GM12864 (cell line): ENCODE measurements at regions not wholly inside any gene's neighbourhood (a gene's known extent, or its start where the extent isn't known, plus 50 kb on each side); places are given as distances from the start of the nearest gene placed in this dataset.

Experiments
- DNase-seq: peaks from one replicate; pipeline ENCODE4 v3.0.0-alpha.2; 2011; ENCODE audit warnings: low read depth
- H3K4me3 ChIP-seq: 2 replicates; pipeline ENCODE4 v1.5.1; 2011; ENCODE audit warnings: mild to moderate bottlenecking, low read depth, low read length, control low read depth
- TF ChIP-seq, protein P1 (sequence below): IDR thresholded peaks from 2 replicates; pipeline ENCODE4 v1.5.1; 2011; ENCODE audit warnings: low read depth, mild to moderate bottlenecking, moderate library complexity, low read length, control low read depth, inconsistent platforms; ENCODE audit errors: missing control alignments

DNA sequence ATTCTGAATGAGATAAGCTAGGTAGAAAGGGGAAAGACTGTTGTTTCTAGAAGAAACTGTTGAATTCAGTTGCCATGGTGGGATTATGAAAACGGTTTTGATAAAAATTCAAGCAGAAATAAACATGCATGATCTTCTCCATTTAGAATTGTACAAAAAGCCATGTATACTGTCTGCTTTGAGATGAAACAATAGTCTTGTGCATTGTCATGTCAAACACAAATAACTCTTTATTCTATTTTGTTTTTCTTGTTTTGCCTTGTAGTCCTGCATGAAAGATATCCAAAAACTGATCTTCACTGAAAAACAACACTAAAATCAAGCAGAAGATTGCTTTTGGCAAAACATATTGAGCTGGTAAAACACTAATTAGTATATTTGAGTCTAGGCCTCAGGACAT, 659.9 kb downstream of the LTN1 start:
- TF ChIP-seq, protein P1, sequence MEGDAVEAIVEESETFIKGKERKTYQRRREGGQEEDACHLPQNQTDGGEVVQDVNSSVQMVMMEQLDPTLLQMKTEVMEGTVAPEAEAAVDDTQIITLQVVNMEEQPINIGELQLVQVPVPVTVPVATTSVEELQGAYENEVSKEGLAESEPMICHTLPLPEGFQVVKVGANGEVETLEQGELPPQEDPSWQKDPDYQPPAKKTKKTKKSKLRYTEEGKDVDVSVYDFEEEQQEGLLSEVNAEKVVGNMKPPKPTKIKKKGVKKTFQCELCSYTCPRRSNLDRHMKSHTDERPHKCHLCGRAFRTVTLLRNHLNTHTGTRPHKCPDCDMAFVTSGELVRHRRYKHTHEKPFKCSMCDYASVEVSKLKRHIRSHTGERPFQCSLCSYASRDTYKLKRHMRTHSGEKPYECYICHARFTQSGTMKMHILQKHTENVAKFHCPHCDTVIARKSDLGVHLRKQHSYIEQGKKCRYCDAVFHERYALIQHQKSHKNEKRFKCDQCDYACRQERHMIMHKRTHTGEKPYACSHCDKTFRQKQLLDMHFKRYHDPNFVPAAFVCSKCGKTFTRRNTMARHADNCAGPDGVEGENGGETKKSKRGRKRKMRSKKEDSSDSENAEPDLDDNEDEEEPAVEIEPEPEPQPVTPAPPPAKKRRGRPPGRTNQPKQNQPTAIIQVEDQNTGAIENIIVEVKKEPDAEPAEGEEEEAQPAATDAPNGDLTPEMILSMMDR: no peak
- no peak for DNase-seq
- H3K4me3 ChIP-seq: no peak overlapping the region

DNA sequence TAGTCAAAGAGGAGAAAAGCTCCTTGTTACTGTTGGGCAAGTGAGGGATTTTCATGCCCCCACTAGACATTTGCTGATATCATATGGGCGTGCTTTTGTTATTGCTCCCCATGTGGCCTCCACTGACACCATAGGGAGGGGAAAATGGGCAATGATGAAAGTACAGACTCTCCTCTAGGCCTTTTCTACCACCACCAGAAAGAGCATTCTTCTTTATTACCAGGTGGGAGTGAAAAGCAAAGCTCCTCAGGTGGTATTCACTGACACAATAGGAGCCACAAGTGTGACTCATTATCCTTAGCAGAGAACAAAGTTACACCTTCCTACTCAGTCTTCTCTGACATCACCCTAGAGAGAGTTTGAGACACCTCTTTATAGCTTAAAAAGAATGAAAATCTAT, 667.1 kb downstream of the LTN1 start:
- TF ChIP-seq, protein P1: no peak
- no peak overlapping the region for H3K4me3 ChIP-seq
- DNase-seq: no peak

DNA sequence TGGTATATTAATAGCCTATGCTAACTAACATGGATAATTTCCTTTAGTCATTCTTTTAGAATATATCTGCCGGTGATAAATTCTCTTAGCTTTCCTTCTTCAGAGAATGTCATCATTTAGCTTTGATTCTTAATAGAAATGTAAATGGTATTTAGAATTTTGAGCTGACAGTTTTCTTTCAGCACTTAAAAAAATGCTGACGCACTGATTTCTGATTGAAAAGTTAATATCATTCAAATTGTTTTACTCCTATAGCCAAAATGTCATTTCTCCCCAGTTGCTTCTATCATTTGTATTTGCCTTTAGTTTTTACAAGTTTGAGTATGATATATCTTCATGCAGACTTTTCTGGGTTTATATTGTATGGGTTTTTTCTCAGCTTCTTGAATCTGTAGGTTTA, 668.0 kb downstream of the LTN1 start:
- H3K4me3 ChIP-seq: no peak overlapping the region
- DNase-seq: no peak
- TF ChIP-seq, protein P1: no peak

DNA sequence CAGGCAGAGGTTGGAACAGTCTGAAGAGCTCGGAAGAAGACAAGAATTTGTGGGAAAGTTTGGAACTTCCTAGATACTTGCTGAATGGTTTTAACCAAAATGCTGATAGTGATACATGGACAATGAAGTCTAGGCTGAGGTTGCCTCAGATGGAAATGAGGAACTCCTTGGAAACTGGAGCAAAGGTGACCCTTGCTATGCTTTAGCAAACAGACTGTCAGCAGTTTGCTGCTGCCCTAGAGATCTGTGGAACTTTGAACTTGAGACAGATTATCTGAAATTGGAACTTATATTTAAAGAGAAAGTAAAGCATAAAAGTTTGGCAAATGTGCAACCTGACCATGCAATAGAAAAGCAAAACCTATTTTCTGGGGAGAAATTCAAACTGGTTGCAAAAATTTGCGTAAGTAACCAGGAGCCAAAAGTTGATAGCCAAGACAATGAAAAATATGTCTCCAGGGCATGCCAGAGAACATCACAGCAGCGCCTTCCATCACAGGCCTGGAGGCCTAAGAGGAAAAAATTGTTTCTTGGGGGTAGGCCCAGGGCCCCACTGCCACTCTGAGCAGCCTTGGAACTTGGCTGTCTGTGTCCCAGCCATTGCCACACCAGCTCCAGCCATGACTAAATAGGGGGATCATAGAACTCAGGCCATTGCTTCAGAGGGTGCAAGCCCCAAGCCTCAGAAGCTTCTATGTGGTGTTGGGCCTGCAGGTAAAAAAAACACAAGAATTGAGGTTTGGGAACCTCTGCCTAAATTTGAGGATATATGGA, 675.3 kb downstream of the LTN1 start:
- no peak overlapping the region for H3K4me3 ChIP-seq
- no peak for DNase-seq
- TF ChIP-seq, protein P1: no peak

DNA sequence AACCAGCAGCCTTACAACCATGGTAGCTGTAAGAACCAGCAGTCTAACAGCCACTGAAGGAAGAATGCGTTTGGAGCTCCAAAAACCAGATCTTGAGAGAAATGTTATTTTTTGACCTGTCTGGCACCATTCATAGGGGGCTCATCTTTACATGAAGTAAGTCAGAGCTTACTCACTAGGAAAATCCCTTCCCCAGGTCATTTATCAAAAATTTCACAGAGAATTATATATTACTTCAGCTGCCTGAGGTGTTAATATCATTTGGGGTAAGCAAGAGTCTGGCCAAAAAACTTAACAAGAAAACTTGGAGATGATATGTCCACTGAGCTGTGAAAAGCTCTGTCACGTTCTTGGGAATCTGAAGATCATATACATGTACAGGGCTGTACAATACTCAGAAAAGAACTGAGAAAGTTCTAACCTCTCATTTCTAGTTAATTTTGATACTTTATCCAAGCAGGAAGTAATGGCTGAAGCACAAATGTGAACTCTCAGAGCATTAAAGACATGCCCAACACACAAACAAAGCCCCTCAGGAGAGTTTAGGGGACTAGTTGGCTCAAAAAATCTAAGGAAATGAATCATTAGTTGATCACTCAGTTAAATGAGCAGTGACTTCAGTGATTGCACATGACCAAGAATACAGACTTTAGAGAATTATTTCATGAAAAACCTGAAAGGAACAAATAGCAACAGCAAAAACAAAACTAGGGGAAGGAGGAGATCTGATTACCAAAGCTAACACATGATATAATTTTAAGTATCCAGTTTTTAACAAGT, 681.1 kb downstream of the LTN1 start:
- H3K4me3 ChIP-seq: no peak overlapping the region
- no peak for DNase-seq
- TF ChIP-seq, protein P1: no peak

DNA sequence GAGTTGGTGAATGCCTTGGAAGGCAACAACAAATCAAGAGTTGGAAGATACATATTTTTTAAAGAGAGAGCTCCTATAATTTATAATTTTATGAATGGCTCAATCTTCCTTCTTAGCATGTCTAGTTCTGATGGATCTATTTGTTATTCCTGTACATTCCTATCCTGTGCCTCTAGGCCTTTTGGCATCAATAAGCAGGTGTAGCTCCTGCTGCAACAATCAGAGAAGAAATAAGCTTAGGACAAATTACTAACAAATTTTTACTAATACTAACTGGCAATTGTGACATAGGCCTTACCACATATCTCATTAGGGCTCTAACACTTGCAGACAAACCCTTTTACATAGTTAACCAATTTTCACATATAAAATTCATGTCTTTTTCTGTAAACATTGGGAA, 682.0 kb downstream of the LTN1 start:
- TF ChIP-seq, protein P1: no peak
- no peak overlapping the region for H3K4me3 ChIP-seq
- DNase-seq: no peak
